ENCODE measurements at regions not wholly inside any gene's neighbourhood (a gene's known extent, or its start where the extent isn't known, plus 50 kb on each side); places are given as distances from the start of the nearest gene placed in this dataset.

- no peak for DNase-seq (ENCODE audit: low read depth, low spot score)
- TF ChIP-seq, protein P1, sequence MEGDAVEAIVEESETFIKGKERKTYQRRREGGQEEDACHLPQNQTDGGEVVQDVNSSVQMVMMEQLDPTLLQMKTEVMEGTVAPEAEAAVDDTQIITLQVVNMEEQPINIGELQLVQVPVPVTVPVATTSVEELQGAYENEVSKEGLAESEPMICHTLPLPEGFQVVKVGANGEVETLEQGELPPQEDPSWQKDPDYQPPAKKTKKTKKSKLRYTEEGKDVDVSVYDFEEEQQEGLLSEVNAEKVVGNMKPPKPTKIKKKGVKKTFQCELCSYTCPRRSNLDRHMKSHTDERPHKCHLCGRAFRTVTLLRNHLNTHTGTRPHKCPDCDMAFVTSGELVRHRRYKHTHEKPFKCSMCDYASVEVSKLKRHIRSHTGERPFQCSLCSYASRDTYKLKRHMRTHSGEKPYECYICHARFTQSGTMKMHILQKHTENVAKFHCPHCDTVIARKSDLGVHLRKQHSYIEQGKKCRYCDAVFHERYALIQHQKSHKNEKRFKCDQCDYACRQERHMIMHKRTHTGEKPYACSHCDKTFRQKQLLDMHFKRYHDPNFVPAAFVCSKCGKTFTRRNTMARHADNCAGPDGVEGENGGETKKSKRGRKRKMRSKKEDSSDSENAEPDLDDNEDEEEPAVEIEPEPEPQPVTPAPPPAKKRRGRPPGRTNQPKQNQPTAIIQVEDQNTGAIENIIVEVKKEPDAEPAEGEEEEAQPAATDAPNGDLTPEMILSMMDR (conservative IDR thresholded peaks at IDR 0.05), result no peak
- peaks cover 23% of the 10 kb centered on the region for H3K4me1 Mint-ChIP-seq
- H3K4me3 Mint-ChIP-seq, result no peak overlapping the region
- H3K27ac Mint-ChIP-seq (ENCODE audit: unreplicated experiment), result peak overlapping the region; percentile 45
- no peaks in the 10 kb centered on the region for H3K9me3 Mint-ChIP-seq
- H3K36me3 Mint-ChIP-seq (ENCODE audit: low read depth), result no peaks in the 10 kb centered on the region
- H3K27me3 Mint-ChIP-seq (ENCODE audit: low read depth), result no peaks in the 10 kb centered on the region
Observed at GRCh38 chr20:47950124-47950912, 165.0 kb upstream of the SULF2 start.

DNA sequence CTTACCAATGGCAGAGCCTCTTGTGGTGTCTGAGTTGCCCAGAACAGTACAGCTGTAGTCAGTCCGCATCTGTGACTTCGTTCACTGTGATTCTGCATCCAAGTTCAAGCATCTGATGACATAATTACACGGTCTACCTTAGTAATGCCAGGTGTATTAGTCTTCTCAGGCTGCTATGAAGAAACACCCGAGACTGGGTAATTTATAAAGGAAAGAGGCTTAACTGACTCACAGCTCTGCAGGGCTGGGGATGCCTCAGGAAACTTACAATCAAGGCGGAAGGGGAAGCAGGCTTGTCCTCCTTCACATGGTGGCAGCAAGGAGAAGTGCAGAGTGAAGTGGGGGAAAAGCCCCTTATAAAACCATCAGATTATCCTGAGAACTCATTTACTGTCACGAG is 163.9 kb upstream of the SULF2 start:
- Mint-ChIP-seq H3K27ac (ENCODE audit: unreplicated experiment) (no peak overlapping the region), H3K27me3 (ENCODE audit: low read depth) (no peaks in the 10 kb centered on the region), H3K36me3 (ENCODE audit: low read depth) (no peaks in the 10 kb centered on the region), H3K9me3 (no peaks in the 10 kb centered on the region), H3K4me1 (peaks cover 16% of the 10 kb centered on the region), H3K4me3 (no peak overlapping the region)
- TF ChIP-seq, protein P1 (conservative IDR thresholded peaks at IDR 0.05), result no peak
- DNase-seq (ENCODE audit: low read depth, low spot score), result no peak

GRCh38 chr20:47944682-47945081 is 159.4 kb upstream of the SULF2 start:
- Mint-ChIP-seq H3K27me3 (ENCODE audit: low read depth) (peaks cover 2% of the 10 kb centered on the region), H3K4me3 (no peak overlapping the region), H3K36me3 (ENCODE audit: low read depth) (no peaks in the 10 kb centered on the region), H3K4me1 (peaks cover 5% of the 10 kb centered on the region), H3K9me3 (no peaks in the 10 kb centered on the region), H3K27ac (ENCODE audit: unreplicated experiment) (no peak overlapping the region)
- TF ChIP-seq, protein P1 (conservative IDR thresholded peaks at IDR 0.05), result no peak
- DNase-seq (ENCODE audit: low read depth, low spot score), result no peak

DNA sequence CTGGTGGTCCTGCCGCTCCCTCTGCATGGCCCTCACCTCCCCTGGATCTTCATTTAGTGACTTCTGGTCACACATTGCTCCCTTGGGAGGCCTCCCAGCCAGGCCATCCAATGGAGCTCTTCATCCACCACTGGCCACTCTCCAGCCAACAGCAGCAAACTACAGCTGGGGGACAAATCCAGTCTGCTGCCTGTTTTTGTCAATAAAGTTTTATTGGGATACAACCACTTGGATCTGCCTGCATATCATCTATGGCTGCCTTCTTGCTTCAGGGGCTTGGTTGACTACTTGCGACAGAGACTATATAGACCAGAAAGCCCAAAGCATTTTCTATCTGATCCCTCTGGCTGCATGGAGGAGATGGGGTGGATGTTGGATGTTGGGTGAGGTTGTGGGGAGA is 156.6 kb upstream of the SULF2 start:
- Mint-ChIP-seq H3K36me3 (ENCODE audit: low read depth) (no peaks in the 10 kb centered on the region), H3K4me3 (no peak overlapping the region)

GRCh38 chr20:47940101-47940813 is 155.0 kb upstream of the SULF2 start:
- peaks cover 12% of the 10 kb centered on the region for H3K27me3 Mint-ChIP-seq (ENCODE audit: low read depth)
- no peaks in the 10 kb centered on the region for H3K36me3 Mint-ChIP-seq (ENCODE audit: low read depth)
- no peak overlapping the region for H3K4me3 Mint-ChIP-seq
- no peaks in the 10 kb centered on the region for H3K9me3 Mint-ChIP-seq
- peaks cover 4% of the 10 kb centered on the region for H3K4me1 Mint-ChIP-seq
- H3K27ac Mint-ChIP-seq (ENCODE audit: unreplicated experiment), result no peak overlapping the region
- TF ChIP-seq, protein P1 (conservative IDR thresholded peaks at IDR 0.05), result no peak
- DNase-seq (ENCODE audit: low read depth, low spot score), result no peak

More for the DNA sequence above, 156.6 kb upstream of the SULF2 start:
- DNase-seq (ENCODE audit: low read depth, low spot score), result no peak
- Mint-ChIP-seq H3K27ac (ENCODE audit: unreplicated experiment) (no peak overlapping the region), H3K4me1 (peaks cover 4% of the 10 kb centered on the region), H3K9me3 (no peaks in the 10 kb centered on the region), H3K27me3 (ENCODE audit: low read depth) (peaks cover 3% of the 10 kb centered on the region)
- TF ChIP-seq, protein P1 (conservative IDR thresholded peaks at IDR 0.05), result no peak
